Fibroblast of the aortic adventitia (primary cell): ENCODE measurements at regions not wholly inside any gene's neighbourhood (a gene's known extent, or its start where the extent isn't known, plus 50 kb on each side); places are given as distances from the start of the nearest gene placed in this dataset.

Experiments used
- DNase-seq: peaks from one replicate; pipeline ENCODE4 v3.0.0-alpha.2; 2010; ENCODE audit warnings: low read depth
- H3K4me3 ChIP-seq: 2 replicates; pipeline ENCODE4 v1.5.1; 2011; ENCODE audit warnings: low read depth, mild to moderate bottlenecking, control low read depth, low read length, moderate library complexity
- TF ChIP-seq, protein P1 (sequence below): IDR thresholded peaks from 2 replicates; pipeline ENCODE4 v1.5.1; 2011; ENCODE audit warnings: mild to moderate bottlenecking, low read length, control low read depth, inconsistent platforms; ENCODE audit not compliant: insufficient read depth

DNA sequence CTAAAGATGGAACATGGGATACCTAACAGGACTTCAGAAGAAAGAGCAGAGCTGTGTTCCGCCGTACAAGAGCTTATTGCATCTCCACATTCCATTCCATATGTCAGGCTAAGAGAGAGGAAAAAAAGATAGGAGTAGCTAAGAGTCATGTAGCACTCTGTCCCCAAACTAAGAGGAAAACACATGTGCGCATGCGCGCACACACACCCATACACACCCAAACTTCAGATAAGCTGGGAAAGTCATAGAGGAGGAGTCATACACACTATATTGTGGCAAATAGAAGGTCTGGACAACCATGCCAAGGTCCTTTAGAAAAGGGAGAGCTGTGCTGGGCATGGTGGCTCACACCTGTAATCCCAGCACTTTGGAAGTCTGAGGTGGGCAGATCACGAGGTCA is 132.4 kb downstream of the RAB11FIP2 start:
- H3K4me3 ChIP-seq: no peak overlapping the region
- TF ChIP-seq, protein P1, sequence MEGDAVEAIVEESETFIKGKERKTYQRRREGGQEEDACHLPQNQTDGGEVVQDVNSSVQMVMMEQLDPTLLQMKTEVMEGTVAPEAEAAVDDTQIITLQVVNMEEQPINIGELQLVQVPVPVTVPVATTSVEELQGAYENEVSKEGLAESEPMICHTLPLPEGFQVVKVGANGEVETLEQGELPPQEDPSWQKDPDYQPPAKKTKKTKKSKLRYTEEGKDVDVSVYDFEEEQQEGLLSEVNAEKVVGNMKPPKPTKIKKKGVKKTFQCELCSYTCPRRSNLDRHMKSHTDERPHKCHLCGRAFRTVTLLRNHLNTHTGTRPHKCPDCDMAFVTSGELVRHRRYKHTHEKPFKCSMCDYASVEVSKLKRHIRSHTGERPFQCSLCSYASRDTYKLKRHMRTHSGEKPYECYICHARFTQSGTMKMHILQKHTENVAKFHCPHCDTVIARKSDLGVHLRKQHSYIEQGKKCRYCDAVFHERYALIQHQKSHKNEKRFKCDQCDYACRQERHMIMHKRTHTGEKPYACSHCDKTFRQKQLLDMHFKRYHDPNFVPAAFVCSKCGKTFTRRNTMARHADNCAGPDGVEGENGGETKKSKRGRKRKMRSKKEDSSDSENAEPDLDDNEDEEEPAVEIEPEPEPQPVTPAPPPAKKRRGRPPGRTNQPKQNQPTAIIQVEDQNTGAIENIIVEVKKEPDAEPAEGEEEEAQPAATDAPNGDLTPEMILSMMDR: no peak
- no peak for DNase-seq

DNA sequence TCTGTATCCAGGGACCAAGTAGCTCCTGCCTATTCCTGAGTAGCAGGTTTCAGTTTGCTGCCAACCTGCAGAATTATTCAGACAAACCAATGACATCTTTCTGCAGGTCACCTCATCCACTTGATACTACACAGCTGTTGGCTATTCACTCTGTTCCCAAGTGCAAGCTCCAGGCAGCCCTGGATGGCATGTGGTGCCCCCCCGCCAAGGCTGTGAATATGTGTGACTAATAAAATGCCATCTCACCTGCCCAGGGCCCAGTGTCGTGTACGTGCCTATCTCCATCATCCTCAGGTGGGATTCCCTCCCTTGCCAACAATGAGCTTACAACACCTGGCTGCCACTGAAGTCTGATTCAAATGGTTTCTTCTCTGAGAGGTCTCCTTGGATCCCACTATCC is 125.8 kb downstream of the RAB11FIP2 start:
- H3K4me3 ChIP-seq: no peak overlapping the region

DNA sequence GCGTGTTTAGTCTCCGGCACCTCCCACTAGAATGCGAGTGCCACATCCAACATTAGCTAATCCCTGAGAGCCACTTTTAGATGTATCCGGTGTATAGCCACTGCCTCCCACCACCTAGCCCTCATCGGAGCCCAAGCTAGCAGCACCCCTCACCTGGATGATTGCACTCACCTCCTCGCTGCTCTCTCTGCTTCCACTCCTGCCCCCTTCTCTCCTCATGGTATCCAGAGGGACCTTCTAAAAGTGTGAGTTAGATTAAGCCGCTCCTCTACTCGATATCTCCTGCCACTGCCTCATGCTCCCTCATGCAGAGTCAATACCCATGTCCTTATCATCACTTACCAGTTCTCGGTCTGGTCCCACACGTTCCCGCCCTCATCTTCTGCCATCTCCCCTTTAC is 125.3 kb downstream of the RAB11FIP2 start:
- no peak for DNase-seq
- H3K4me3 ChIP-seq: no peak overlapping the region
- TF ChIP-seq, protein P1: no peak

More for the DNA sequence above, 125.8 kb downstream of the RAB11FIP2 start:
- no peak for DNase-seq
- TF ChIP-seq, protein P1: no peak

DNA sequence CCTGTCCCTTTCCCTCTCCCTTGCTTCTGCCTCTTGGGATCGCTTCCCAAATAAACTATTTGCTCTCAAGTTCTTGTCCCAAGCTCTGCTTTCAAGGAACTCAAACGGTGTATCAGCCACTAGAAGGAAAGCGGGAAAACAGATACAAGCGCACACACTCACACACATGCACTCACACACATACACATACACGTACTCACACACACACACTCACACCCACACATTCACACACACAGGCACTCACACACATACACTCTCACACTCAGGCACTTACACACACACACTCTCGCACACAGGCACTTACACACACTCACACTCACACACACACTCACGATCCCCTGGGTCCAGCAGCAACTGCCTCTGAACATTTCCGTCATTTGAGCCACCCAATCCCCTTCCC is 121.9 kb downstream of the RAB11FIP2 start:
- TF ChIP-seq, protein P1: no peak
- no peak for DNase-seq
- no peak overlapping the region for H3K4me3 ChIP-seq

DNA sequence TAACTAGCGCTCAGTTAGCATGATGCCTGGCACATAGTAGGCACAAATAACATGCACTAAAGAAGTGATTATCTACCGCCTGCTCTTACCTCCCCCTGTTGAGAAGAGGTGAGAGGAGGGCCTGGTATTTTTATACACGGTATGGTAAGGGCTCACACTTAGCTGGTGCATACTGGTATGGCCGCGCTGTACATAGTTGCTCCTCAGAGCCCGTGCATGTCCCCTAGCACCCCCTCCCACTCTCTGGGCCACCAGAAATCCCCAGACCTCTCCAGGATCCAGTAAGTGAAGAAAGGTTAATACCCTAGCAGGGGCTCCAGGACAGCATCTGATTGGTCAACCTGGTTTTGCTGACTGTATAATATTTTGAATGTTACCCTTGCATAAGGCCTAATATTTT is 121.4 kb downstream of the RAB11FIP2 start:
- TF ChIP-seq, protein P1: no peak
- H3K4me3 ChIP-seq: no peak overlapping the region
- DNase-seq: no peak

DNA sequence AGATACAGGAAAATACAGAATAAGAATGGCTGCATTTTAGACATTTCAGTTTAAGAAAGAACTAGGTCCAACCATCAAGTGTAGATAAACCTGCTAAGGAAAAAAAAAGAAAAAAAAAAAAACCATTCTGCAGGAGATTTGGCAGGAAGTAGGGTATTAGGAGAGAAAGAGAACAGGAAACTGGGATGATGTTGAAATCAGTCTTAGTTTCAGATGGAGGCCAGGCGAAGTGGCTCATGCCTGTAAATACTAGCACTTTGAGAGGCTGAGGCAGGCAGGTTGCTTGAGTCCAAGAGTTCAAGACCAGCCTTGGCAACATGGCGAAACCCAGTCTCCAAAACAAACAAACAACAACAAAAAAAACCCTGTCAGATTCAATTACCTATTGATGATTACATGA is 120.2 kb downstream of the RAB11FIP2 start:
- no peak overlapping the region for H3K4me3 ChIP-seq
- no peak for DNase-seq
- TF ChIP-seq, protein P1: no peak

DNA sequence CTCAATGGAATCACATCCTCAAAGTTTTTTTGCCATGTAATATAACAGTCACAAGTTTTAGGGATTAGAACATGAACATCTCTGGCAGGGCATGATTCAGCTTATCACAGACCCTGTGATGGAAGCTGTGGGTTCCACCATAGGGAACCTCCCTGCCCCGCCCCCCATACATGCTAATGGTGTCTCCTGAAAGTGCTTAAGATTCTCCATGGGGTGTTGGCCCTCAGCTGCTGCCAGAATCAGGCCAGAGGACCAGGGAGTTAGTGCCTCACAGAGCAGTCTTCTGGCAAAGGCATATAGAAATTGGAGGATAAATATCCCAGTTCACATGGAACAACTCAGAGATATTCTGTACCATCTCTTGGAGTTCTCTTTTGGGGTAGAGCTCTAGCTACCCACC is 119.4 kb downstream of the RAB11FIP2 start:
- no peak overlapping the region for H3K4me3 ChIP-seq
- DNase-seq: no peak
- TF ChIP-seq, protein P1: no peak
